ENCODE measurements at regions not wholly inside any gene's neighbourhood (a gene's known extent, or its start where the extent isn't known, plus 50 kb on each side); places are given as distances from the start of the nearest gene placed in this dataset.

DNA sequence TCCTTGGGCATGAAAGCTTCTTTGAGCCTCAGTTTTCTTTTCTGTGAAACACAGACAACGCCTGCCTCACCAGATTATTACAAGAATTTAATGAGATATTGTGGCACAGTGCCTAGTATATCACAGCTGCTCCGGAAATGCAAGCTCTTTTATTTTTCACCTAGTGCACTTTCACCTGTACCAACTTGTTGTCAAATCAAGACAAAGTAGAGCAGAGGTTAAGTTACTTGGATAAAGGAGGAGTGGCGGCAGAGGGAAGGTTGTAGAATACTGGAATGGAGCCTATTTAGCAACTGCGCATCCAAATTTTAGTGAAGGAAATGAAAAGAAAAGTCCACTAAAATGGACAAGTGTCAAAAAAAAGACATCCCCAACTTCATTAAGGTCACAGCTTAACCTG is 54.9 kb upstream of the RHOBTB1 start:
- TF ChIP-seq, protein P1, sequence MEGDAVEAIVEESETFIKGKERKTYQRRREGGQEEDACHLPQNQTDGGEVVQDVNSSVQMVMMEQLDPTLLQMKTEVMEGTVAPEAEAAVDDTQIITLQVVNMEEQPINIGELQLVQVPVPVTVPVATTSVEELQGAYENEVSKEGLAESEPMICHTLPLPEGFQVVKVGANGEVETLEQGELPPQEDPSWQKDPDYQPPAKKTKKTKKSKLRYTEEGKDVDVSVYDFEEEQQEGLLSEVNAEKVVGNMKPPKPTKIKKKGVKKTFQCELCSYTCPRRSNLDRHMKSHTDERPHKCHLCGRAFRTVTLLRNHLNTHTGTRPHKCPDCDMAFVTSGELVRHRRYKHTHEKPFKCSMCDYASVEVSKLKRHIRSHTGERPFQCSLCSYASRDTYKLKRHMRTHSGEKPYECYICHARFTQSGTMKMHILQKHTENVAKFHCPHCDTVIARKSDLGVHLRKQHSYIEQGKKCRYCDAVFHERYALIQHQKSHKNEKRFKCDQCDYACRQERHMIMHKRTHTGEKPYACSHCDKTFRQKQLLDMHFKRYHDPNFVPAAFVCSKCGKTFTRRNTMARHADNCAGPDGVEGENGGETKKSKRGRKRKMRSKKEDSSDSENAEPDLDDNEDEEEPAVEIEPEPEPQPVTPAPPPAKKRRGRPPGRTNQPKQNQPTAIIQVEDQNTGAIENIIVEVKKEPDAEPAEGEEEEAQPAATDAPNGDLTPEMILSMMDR (IDR thresholded peaks at IDR 0.05), result no peak
- TF ChIP-seq POLR2AphosphoS5 (IDR thresholded peaks at IDR 0.05) (no peak), POLR2A (IDR thresholded peaks at IDR 0.05) (no peak)

Measured in suprapubic skin (tissue), 4 donors.